BLaER1 (cell line): ENCODE measurements at regions not wholly inside any gene's neighbourhood (a gene's known extent, or its start where the extent isn't known, plus 50 kb on each side); places are given as distances from the start of the nearest gene placed in this dataset.
A peak's percentile ranks its signal among the peaks of the same experiment; 100 is the strongest.

Experiments
- H3K27ac ChIP-seq: shearing (Covaris generic); formaldehyde crosslinking; 2 replicates; pipeline ENCODE4 v1.8.1; 2022
- H3K27me3 ChIP-seq: shearing (Covaris generic); formaldehyde crosslinking; 2 replicates; pipeline ENCODE4 v1.8.1; 2022
- H3K36me3 ChIP-seq: shearing (Covaris generic); formaldehyde crosslinking; 2 replicates; pipeline ENCODE4 v1.8.1; 2022
- H3K4me1 ChIP-seq: shearing (Covaris generic); formaldehyde crosslinking; 2 replicates; pipeline ENCODE4 v1.8.1; 2022
- H3K4me2 ChIP-seq: shearing (Covaris generic); formaldehyde crosslinking; 2 replicates; pipeline ENCODE4 v1.8.1; 2022
- H3K4me3 ChIP-seq: shearing (Covaris generic); formaldehyde crosslinking; 2 replicates; pipeline ENCODE4 v1.8.1; 2022
- H3K9ac ChIP-seq: shearing (Covaris generic); formaldehyde crosslinking; 2 replicates; pipeline ENCODE4 v1.8.1; 2022
- H3K9me3 ChIP-seq: shearing (Covaris generic); formaldehyde crosslinking; 2 replicates; pipeline ENCODE4 v1.8.1; 2022
- H4K20me1 ChIP-seq: shearing (Covaris generic); formaldehyde crosslinking; 2 replicates; pipeline ENCODE4 v1.8.1; 2022
- Cebpa-rat ChIP-seq: shearing (Covaris generic); IDR thresholded peaks from 2 replicates; pipeline ENCODE4 v1.8.1; 2022

DNA sequence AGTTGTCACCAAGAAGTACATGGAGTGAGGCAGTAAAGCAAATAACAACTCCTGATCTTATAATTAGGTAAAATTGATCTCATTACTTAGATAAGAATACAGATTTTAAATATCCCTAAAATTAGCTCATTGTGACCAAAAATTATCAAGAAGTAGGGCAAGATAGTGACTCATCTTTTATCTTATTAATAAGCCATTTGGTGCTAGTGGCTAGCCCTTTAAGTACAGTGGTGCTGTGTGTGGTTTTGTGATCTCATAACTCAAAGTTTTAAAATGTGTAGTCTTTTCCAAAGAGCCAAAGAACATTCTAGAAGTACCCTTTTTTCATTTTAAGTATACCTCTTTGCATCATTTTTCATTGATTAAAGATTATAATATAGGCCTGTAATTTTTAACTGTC lies 569.4 kb upstream of the SETBP1 start:
- Histone ChIP-seq H3K27me3 (no peaks in the 10 kb centered on the region), H3K4me2 (no peak overlapping the region), H3K36me3 (no peaks in the 10 kb centered on the region), H3K27ac (no peak overlapping the region), H3K4me3 (no peak overlapping the region), H4K20me1 (no peaks in the 10 kb centered on the region), H3K4me1 (no peaks in the 10 kb centered on the region), H3K9ac (no peak overlapping the region), H3K9me3 (no peaks in the 10 kb centered on the region)
- TF ChIP-seq Cebpa-rat, result no peak

GRCh38 chr18:44117821-44118220 lies 562.9 kb upstream of the SETBP1 start:
- Histone ChIP-seq H4K20me1 (no peaks in the 10 kb centered on the region), H3K4me2 (no peak overlapping the region), H3K4me1 (no peaks in the 10 kb centered on the region), H3K9ac (no peak overlapping the region), H3K27ac (no peak overlapping the region), H3K9me3 (no peaks in the 10 kb centered on the region), H3K27me3 (no peaks in the 10 kb centered on the region), H3K4me3 (no peak overlapping the region), H3K36me3 (no peaks in the 10 kb centered on the region)
- no peak for TF ChIP-seq Cebpa-rat

DNA sequence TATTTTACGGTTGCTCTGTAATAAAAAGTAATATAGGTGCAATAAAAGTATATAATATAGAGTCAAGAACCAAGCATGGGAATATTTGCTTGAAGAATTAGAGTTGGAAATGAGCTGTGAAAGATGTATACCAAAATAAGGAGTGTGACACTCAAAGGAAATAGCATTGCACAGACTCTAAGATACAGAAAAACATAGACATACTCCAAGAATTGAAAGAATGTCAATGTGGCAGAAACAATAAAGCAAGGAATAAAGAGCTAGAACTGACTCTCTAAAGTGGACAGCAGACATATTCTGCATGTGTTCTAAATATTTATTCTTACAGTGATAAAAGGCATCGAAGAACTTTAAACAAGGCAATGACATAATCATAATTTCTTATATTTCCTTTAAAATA lies 561.1 kb upstream of the SETBP1 start:
- Histone ChIP-seq H3K4me3 (no peak overlapping the region), H3K9ac (no peak overlapping the region), H3K4me2 (no peak overlapping the region), H3K27ac (no peak overlapping the region), H3K4me1 (no peaks in the 10 kb centered on the region), H3K9me3 (no peaks in the 10 kb centered on the region), H4K20me1 (no peaks in the 10 kb centered on the region), H3K27me3 (no peaks in the 10 kb centered on the region), H3K36me3 (no peaks in the 10 kb centered on the region)
- TF ChIP-seq Cebpa-rat, result no peak

DNA sequence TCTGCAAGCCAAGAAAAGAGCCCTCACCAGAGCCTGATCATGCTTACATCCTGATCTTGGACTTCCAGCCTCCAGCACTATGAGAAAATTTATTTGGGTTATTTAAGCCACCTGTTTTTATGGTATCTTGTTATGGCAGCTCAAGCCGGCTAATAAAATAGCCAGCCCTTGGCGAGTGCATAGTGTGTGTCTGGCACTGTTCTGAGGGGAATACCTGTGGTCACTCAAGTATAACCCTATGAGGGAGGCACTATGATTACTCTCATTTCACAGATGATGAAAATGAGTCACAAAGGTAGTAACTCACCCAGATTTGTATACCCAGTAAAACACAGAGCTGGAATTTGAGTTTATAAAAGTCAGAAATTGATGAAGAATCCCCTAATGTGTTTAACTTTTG lies 556.9 kb upstream of the SETBP1 start:
- H3K27ac ChIP-seq, result no peak overlapping the region
- H3K27me3 ChIP-seq, result no peaks in the 10 kb centered on the region
- no peak overlapping the region for H3K4me3 ChIP-seq
- H3K9ac ChIP-seq, result no peak overlapping the region
- H3K9me3 ChIP-seq, result no peaks in the 10 kb centered on the region
- no peak for TF ChIP-seq Cebpa-rat
- no peaks in the 10 kb centered on the region for H3K36me3 ChIP-seq
- no peaks in the 10 kb centered on the region for H3K4me1 ChIP-seq
- H3K4me2 ChIP-seq, result no peak overlapping the region
- H4K20me1 ChIP-seq, result no peaks in the 10 kb centered on the region

DNA sequence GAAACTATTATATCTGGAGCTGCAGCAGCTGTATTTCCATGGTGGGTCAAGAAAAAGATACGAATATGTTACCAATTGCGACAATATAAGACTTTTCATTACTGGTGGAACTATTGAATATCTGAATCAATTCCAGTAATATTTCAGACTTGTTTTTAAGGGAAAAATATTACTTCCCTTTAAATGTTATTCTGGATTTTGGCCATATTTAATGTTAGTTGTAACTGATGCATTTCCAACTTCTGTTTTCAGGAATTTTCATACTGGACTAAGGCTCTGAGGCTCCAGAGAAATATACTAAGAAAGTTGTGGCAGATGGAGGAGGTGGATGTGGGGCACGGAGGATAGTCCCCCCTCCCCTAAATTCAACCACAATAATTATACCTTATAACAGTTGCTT lies 555.2 kb upstream of the SETBP1 start:
- no peaks in the 10 kb centered on the region for H3K27me3 ChIP-seq
- no peak overlapping the region for H3K9ac ChIP-seq
- H3K4me2 ChIP-seq, result no peak overlapping the region
- no peaks in the 10 kb centered on the region for H3K4me1 ChIP-seq
- no peaks in the 10 kb centered on the region for H3K9me3 ChIP-seq
- TF ChIP-seq Cebpa-rat, result no peak
- no peaks in the 10 kb centered on the region for H3K36me3 ChIP-seq
- no peaks in the 10 kb centered on the region for H4K20me1 ChIP-seq
- no peak overlapping the region for H3K4me3 ChIP-seq
- H3K27ac ChIP-seq, result no peak overlapping the region

- Histone ChIP-seq H3K4me1 (0 out of 2 replicates have a peak, but pooled peaks cover 5% of the 10 kb centered on the region), H3K27ac (no peak overlapping the region), H3K9ac (no peak overlapping the region), H3K36me3 (no peaks in the 10 kb centered on the region), H3K4me3 (no peak overlapping the region), H3K27me3 (no peaks in the 10 kb centered on the region), H3K4me2 (no peak overlapping the region), H3K9me3 (no peaks in the 10 kb centered on the region), H4K20me1 (no peaks in the 10 kb centered on the region)
- TF ChIP-seq Cebpa-rat, result no peak
These were observed 554.1 kb upstream of the SETBP1 start for GRCh38 chr18:44126598-44126997.

DNA sequence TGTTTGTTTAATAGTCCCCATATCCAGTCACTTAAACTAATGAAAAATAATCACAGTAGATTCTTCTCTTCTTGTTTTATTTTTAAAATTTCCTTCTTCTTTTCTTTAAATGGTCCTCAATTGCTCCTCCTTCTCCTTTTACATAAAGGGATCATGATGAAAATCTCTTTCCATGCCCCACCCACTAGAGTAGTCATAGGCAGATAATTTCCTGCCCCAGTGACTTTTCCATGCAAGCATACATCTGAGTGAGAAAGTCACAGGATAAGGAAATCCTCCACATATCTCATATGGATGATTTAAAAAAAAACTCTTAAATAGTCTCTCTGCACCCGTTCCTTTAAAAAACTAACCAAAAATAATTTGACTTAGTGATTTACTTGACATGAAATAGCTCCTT lies 552.3 kb upstream of the SETBP1 start:
- no peak for TF ChIP-seq Cebpa-rat
- Histone ChIP-seq H3K27ac (no peak overlapping the region), H3K4me3 (no peak overlapping the region), H3K27me3 (no peaks in the 10 kb centered on the region), H3K36me3 (no peaks in the 10 kb centered on the region), H4K20me1 (no peaks in the 10 kb centered on the region), H3K4me1 (0 out of 2 replicates have a peak, but pooled peaks cover 5% of the 10 kb centered on the region), H3K9me3 (no peaks in the 10 kb centered on the region), H3K9ac (no peak overlapping the region), H3K4me2 (no peak overlapping the region)

- Histone ChIP-seq H4K20me1 (no peaks in the 10 kb centered on the region), H3K36me3 (no peaks in the 10 kb centered on the region), H3K4me2 (no peak overlapping the region), H3K27ac (no peak overlapping the region), H3K4me1 (peaks cover 20% of the 10 kb centered on the region), H3K27me3 (no peaks in the 10 kb centered on the region), H3K9me3 (no peaks in the 10 kb centered on the region), H3K9ac (no peak overlapping the region), H3K4me3 (no peak overlapping the region)
- TF ChIP-seq Cebpa-rat, result no peak
These were observed 550.2 kb upstream of the SETBP1 start for GRCh38 chr18:44130376-44130942.

GRCh38 chr18:44133483-44133882 lies 547.2 kb upstream of the SETBP1 start:
- Histone ChIP-seq H3K4me2 (no peak overlapping the region), H3K9ac (no peak overlapping the region), H3K27ac (no peak overlapping the region), H4K20me1 (no peaks in the 10 kb centered on the region), H3K4me3 (no peak overlapping the region), H3K27me3 (no peaks in the 10 kb centered on the region), H3K4me1 (peaks cover 20% of the 10 kb centered on the region), H3K9me3 (no peaks in the 10 kb centered on the region), H3K36me3 (no peaks in the 10 kb centered on the region)
- no peak for TF ChIP-seq Cebpa-rat

DNA sequence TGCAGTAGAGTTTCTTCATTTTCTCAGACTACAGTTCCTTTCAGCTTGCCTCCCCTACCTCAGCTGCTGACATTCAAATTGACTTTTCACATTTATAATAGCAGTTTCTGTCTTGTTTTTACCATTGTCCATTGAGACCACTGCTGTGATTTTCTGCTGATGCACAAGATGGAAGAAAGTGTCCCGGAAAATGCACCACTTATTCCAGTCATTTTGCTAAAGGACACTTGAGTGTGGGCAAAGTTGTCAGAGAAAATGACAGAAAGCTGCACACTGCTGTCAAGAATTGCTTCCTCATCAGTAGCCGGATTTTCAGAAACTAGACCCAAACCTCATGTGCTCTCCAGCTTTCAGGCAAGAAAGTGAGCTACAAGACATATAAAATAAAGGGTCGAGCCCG lies 546.2 kb upstream of the SETBP1 start:
- no peaks in the 10 kb centered on the region for H3K9me3 ChIP-seq
- peak overlapping the region; percentile 56 for H3K4me2 ChIP-seq
- H3K36me3 ChIP-seq, result no peaks in the 10 kb centered on the region
- no peak overlapping the region for H3K27ac ChIP-seq
- H3K4me3 ChIP-seq, result no peak overlapping the region
- no peaks in the 10 kb centered on the region for H3K27me3 ChIP-seq
- H3K9ac ChIP-seq, result no peak overlapping the region
- H4K20me1 ChIP-seq, result no peaks in the 10 kb centered on the region
- peaks cover 20% of the 10 kb centered on the region for H3K4me1 ChIP-seq
- TF ChIP-seq Cebpa-rat, result no peak

DNA sequence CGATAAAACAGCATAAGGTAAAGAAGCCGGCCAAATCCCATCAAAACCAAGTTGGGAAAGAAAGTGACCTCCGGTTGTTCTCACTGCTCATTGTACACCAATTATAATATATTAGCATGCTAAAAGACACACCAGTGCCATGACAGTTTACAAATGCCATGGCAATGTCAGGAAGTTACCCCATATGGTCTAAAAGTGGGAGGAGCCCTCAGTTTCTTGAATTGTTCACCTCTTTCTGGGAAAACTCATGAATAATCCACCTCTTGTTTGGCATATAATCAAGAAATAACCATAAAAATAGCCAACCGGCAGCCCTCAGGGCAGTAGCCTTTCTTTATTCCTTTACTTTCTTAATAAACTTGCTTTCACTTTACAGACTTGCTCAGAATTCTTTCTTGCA lies 544.9 kb upstream of the SETBP1 start:
- Histone ChIP-seq H3K27me3 (no peaks in the 10 kb centered on the region), H3K9ac (no peak overlapping the region)

More for the DNA sequence above, 544.9 kb upstream of the SETBP1 start:
- Histone ChIP-seq H3K36me3 (no peaks in the 10 kb centered on the region), H3K4me3 (no peak overlapping the region), H4K20me1 (no peaks in the 10 kb centered on the region), H3K4me2 (no peak overlapping the region), H3K27ac (no peak overlapping the region), H3K4me1 (peaks cover 20% of the 10 kb centered on the region), H3K9me3 (no peaks in the 10 kb centered on the region)
- no peak for TF ChIP-seq Cebpa-rat
